Dendritic cell treated with granulocyte-macrophage colony-stimulating factor and Interleukin-4, amounts not matched to agents 40 ng/mL and 50 ng/mL, for 4 days (primary cell): ENCODE measurements at regions not wholly inside any gene's neighbourhood (a gene's known extent, or its start where the extent isn't known, plus 50 kb on each side); places are given as distances from the start of the nearest gene placed in this dataset.

ENCODE experiments used
- H3K27ac Mint-ChIP-seq: one replicate; pipeline ENCODE4 v1.8.0; 2022; ENCODE audit warnings: mild to moderate bottlenecking, mixed read lengths
- H3K27me3 Mint-ChIP-seq: one replicate; pipeline ENCODE4 v1.8.0; 2022; ENCODE audit warnings: mild to moderate bottlenecking, mixed read lengths
- H3K36me3 Mint-ChIP-seq: one replicate; pipeline ENCODE4 v1.8.0; 2022; ENCODE audit warnings: low read depth, mixed read lengths
- H3K4me1 Mint-ChIP-seq: one replicate; pipeline ENCODE4 v1.8.0; 2022; ENCODE audit warnings: low read depth, mixed read lengths
- H3K4me3 Mint-ChIP-seq: one replicate; pipeline ENCODE4 v1.8.0; 2022; ENCODE audit warnings: mild to moderate bottlenecking, moderate library complexity, mixed read lengths
- H3K9me3 Mint-ChIP-seq: one replicate; pipeline ENCODE4 v1.8.0; 2022; ENCODE audit warnings: mixed read lengths
- intact Hi-C: fragments of 100-400 bp; cut with micrococcal nuclease; formaldehyde crosslinking; loops from one replicate; pipeline ENCODE4 v1.15.0; 2022

- no peaks in the 10 kb centered on the region for H3K27me3 Mint-ChIP-seq
- no peaks in the 10 kb centered on the region for H3K36me3 Mint-ChIP-seq
- no peaks in the 10 kb centered on the region for H3K4me1 Mint-ChIP-seq
- H3K4me3 Mint-ChIP-seq: no peak overlapping the region
- intact Hi-C loops: no loop called here
- H3K9me3 Mint-ChIP-seq: peaks cover 55% of the 10 kb centered on the region
- H3K27ac Mint-ChIP-seq: no peak overlapping the region
Measured at GRCh38 chr2:123165616-123166015, 859.5 kb upstream of the CNTNAP5 start.

- H3K27me3 Mint-ChIP-seq: no peaks in the 10 kb centered on the region
- intact Hi-C loops: no loop called here
- H3K9me3 Mint-ChIP-seq: peaks cover 25% of the 10 kb centered on the region
- H3K4me1 Mint-ChIP-seq: no peaks in the 10 kb centered on the region
- no peaks in the 10 kb centered on the region for H3K36me3 Mint-ChIP-seq
- no peak overlapping the region for H3K4me3 Mint-ChIP-seq
- H3K27ac Mint-ChIP-seq: no peak overlapping the region
Measured at GRCh38 chr2:123179526-123179925, 845.6 kb upstream of the CNTNAP5 start.

DNA sequence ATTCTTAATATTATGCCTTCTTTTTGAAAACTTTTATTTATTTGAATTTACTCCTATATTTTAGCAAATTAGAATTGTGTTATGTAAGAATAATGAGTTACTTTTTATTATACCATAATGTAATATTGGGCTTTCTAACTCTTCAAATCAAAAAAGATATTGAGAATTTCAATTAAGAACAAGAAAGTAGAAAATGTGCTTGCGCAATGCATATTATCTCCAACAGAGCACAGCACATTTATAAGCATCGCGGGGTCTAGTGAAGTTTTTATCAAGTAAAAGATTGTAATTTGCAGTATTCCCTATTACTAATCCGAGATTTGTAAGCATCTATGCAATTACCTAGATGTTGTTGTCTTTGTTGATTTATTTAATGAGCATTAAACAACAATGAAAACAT, 829.1 kb upstream of the CNTNAP5 start:
- Mint-ChIP-seq H3K9me3 (peaks cover 22% of the 10 kb centered on the region), H3K27me3 (no peaks in the 10 kb centered on the region), H3K27ac (no peak overlapping the region), H3K36me3 (no peaks in the 10 kb centered on the region), H3K4me1 (no peaks in the 10 kb centered on the region), H3K4me3 (no peak overlapping the region)
- intact Hi-C loops: no loop called here

DNA sequence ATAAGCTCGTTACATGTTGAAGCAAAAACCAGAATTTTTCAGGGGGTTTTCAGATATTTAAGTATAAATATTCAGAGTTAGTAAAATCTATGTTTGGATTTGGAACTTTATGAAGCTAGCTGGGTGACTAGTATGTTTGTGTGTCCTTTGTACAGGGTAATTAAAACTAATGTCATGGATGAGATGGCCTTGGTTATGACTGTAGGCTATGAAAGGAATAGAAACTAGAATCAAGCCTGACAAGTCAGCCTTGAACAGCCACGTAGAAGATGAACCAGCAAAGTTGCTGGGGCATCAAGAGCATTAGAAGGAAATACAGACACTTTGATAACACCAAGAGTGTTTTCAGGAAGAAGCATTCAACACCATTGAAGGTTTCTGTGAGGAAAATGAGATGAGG, 825.1 kb upstream of the CNTNAP5 start:
- intact Hi-C loops: no loop called here
- Mint-ChIP-seq H3K27me3 (no peaks in the 10 kb centered on the region), H3K4me1 (no peaks in the 10 kb centered on the region), H3K4me3 (no peak overlapping the region), H3K36me3 (no peaks in the 10 kb centered on the region), H3K9me3 (peaks cover 26% of the 10 kb centered on the region), H3K27ac (no peak overlapping the region)

DNA sequence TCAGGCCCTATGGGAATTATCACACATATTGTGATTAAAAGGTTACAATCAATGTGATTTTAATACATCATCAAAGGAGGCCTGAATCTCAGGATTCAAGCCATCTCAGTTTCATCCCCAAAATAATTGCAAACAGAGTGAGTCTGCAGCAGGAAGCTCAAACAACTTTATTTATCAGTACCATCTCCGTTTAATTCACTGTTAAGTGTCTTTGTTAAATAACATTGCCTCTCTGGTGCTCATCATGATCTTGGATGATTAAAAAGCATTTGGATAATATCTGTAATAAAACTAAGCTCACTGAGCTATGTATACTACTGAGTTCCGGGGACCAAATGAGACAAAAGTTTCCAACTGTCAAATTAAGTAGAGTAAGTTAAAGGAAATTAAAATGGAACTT, 817.8 kb upstream of the CNTNAP5 start:
- no peak overlapping the region for H3K4me3 Mint-ChIP-seq
- no peak overlapping the region for H3K27ac Mint-ChIP-seq
- H3K36me3 Mint-ChIP-seq: no peaks in the 10 kb centered on the region
- H3K4me1 Mint-ChIP-seq: no peaks in the 10 kb centered on the region
- H3K9me3 Mint-ChIP-seq: peaks cover 2% of the 10 kb centered on the region
- intact Hi-C loops: no loop called here
- H3K27me3 Mint-ChIP-seq: no peaks in the 10 kb centered on the region

DNA sequence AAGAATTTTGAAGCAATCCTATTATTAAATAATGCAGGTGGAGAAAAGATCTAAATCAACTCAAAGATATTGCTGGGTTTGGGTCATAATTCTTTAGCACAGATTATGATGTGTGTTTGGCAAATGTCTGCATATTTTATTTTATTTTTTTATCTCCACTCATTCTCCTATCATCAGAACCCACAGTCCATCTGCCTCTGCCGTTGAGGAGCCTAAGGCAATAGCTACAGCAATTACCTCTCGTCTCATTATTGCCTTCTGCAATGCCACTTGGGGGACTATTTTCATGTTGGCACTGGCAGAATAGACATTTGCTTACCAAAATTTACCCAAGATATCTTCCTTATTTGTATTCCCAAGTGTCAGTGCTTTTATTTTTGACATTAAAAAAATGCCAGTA, 815.9 kb upstream of the CNTNAP5 start:
- Mint-ChIP-seq H3K9me3 (no peaks in the 10 kb centered on the region), H3K4me1 (no peaks in the 10 kb centered on the region), H3K27me3 (no peaks in the 10 kb centered on the region), H3K27ac (no peak overlapping the region), H3K4me3 (no peak overlapping the region), H3K36me3 (no peaks in the 10 kb centered on the region)
- intact Hi-C loops: no loop called here

- no peak overlapping the region for H3K27ac Mint-ChIP-seq
- no peaks in the 10 kb centered on the region for H3K36me3 Mint-ChIP-seq
- no peaks in the 10 kb centered on the region for H3K4me1 Mint-ChIP-seq
- peaks cover 2% of the 10 kb centered on the region for H3K9me3 Mint-ChIP-seq
- intact Hi-C loops: no loop called here
- H3K4me3 Mint-ChIP-seq: no peak overlapping the region
- no peaks in the 10 kb centered on the region for H3K27me3 Mint-ChIP-seq
Measured at GRCh38 chr2:123211181-123211580, 813.9 kb upstream of the CNTNAP5 start.

- Mint-ChIP-seq H3K27ac (no peak overlapping the region), H3K9me3 (peaks cover 73% of the 10 kb centered on the region), H3K4me3 (no peak overlapping the region)
Measured at GRCh38 chr2:123245156-123245555, 779.9 kb upstream of the CNTNAP5 start.

GRCh38 chr2:123258877-123259539, 766.1 kb upstream of the CNTNAP5 start:
- no peaks in the 10 kb centered on the region for H3K27me3 Mint-ChIP-seq
- H3K4me3 Mint-ChIP-seq: no peak overlapping the region
- intact Hi-C loops: no loop called here
- peaks cover 2% of the 10 kb centered on the region for H3K9me3 Mint-ChIP-seq
- H3K27ac Mint-ChIP-seq: no peak overlapping the region
- H3K36me3 Mint-ChIP-seq: no peaks in the 10 kb centered on the region
- no peaks in the 10 kb centered on the region for H3K4me1 Mint-ChIP-seq

More at GRCh38 chr2:123245156-123245555, 779.9 kb upstream of the CNTNAP5 start:
- no peaks in the 10 kb centered on the region for H3K27me3 Mint-ChIP-seq
- intact Hi-C loops: no loop called here
- H3K4me1 Mint-ChIP-seq: no peaks in the 10 kb centered on the region
- no peaks in the 10 kb centered on the region for H3K36me3 Mint-ChIP-seq

DNA sequence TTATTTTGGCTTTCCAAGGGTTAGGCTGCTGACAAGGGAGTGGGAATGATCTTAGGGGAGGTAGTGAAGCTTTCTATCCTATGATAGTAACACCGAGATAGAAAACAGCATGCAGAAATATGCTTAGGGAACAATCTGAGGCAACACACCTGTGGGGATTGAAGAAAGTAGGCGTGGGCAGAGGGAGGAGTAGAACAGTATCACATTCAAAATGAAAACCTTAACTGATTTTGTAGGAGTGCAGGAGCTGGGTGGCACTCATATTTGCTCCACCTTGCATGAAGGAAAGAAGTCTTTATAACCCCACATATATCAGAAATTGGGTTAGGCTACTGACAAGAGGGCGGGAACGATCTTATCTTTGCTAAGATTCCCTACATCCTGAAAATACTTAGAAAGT, 762.2 kb upstream of the CNTNAP5 start:
- no peaks in the 10 kb centered on the region for H3K27me3 Mint-ChIP-seq
- no peak overlapping the region for H3K4me3 Mint-ChIP-seq

GRCh38 chr2:123283431-123283830, 741.7 kb upstream of the CNTNAP5 start:
- Mint-ChIP-seq H3K4me3 (no peak overlapping the region), H3K36me3 (no peaks in the 10 kb centered on the region), H3K27me3 (no peaks in the 10 kb centered on the region), H3K27ac (no peak overlapping the region), H3K4me1 (no peaks in the 10 kb centered on the region), H3K9me3 (peaks cover 40% of the 10 kb centered on the region)
- intact Hi-C loops: no loop called here

More for the DNA sequence above, 762.2 kb upstream of the CNTNAP5 start:
- no peaks in the 10 kb centered on the region for H3K4me1 Mint-ChIP-seq
- H3K9me3 Mint-ChIP-seq: no peaks in the 10 kb centered on the region
- no peak overlapping the region for H3K27ac Mint-ChIP-seq
- no peaks in the 10 kb centered on the region for H3K36me3 Mint-ChIP-seq
- intact Hi-C loops: no loop called here

- intact Hi-C loops: no loop called here
- Mint-ChIP-seq H3K27ac (no peak overlapping the region), H3K4me1 (no peaks in the 10 kb centered on the region), H3K36me3 (no peaks in the 10 kb centered on the region), H3K27me3 (no peaks in the 10 kb centered on the region), H3K4me3 (no peak overlapping the region), H3K9me3 (peaks cover 10% of the 10 kb centered on the region)
Measured at GRCh38 chr2:123303731-123304130, 721.4 kb upstream of the CNTNAP5 start.
